DMS153 (cell line): ENCODE measurements at regions not wholly inside any gene's neighbourhood (a gene's known extent, or its start where the extent isn't known, plus 50 kb on each side); places are given as distances from the start of the nearest gene placed in this dataset.
A peak's percentile ranks its signal among the peaks of the same experiment; 100 is the strongest.
"Not testable (repeated sequence)": the region's sequence is repeated elsewhere in the genome, so short reads cannot be mapped to it uniquely, and the experiment has no call there.

Experiments
- DNase-seq: peaks from one replicate; lab custom pipeline; 2025; lab: John Stamatoyannopoulos, UW

GRCh38 chr6:169378620-169379381, 125.2 kb upstream of the THBS2 start:
- DNase-seq, result no peak

GRCh38 chr6:169376458-169376857, 122.8 kb upstream of the THBS2 start:
- DNase-seq, result no peak

- no peak for DNase-seq
Observed at GRCh38 chr6:169372589-169372988, 118.9 kb upstream of the THBS2 start.

- DNase-seq, result no peak
Observed at GRCh38 chr6:169371344-169372127, 117.9 kb upstream of the THBS2 start.

GRCh38 chr6:169370666-169371343, 117.2 kb upstream of the THBS2 start:
- no peak for DNase-seq

GRCh38 chr6:169370054-169370453, 116.4 kb upstream of the THBS2 start:
- DNase-seq, result no peak

- no peak for DNase-seq
Observed at GRCh38 chr6:169368200-169368599, 114.6 kb upstream of the THBS2 start.

- DNase-seq, result no peak
Observed at GRCh38 chr6:169367507-169367906, 113.9 kb upstream of the THBS2 start.

- no peak for DNase-seq
Observed at GRCh38 chr6:169366258-169366901, 112.7 kb upstream of the THBS2 start.

- peak; percentile 28 for DNase-seq
Observed at GRCh38 chr6:169365567-169366257, 112.1 kb upstream of the THBS2 start.

GRCh38 chr6:169363590-169363989, 109.9 kb upstream of the THBS2 start:
- no peak for DNase-seq

- no peak for DNase-seq
Observed at GRCh38 chr6:169362501-169363121, 109.0 kb upstream of the THBS2 start.

GRCh38 chr6:169355001-169355400, 101.4 kb upstream of the THBS2 start:
- DNase-seq, result not testable (repeated sequence)

GRCh38 chr6:169345146-169345545, 91.5 kb upstream of the THBS2 start:
- DNase-seq, result no peak

GRCh38 chr6:169344750-169345065, 91.1 kb upstream of the THBS2 start:
- no peak for DNase-seq

- no peak for DNase-seq
Observed at GRCh38 chr6:169343886-169344749, 90.5 kb upstream of the THBS2 start.

- no peak for DNase-seq
Observed at GRCh38 chr6:169342710-169343109, 89.1 kb upstream of the THBS2 start.

- DNase-seq, result no peak
Observed at GRCh38 chr6:169341706-169342105, 88.1 kb upstream of the THBS2 start.

- DNase-seq, result no peak
Observed at GRCh38 chr6:169341065-169341464, 87.4 kb upstream of the THBS2 start.

- DNase-seq, result no peak
Observed at GRCh38 chr6:169340395-169340794, 86.7 kb upstream of the THBS2 start.
